GM23338 (cell line): ENCODE measurements at regions not wholly inside any gene's neighbourhood (a gene's known extent, or its start where the extent isn't known, plus 50 kb on each side); places are given as distances from the start of the nearest gene placed in this dataset.

Experiments
- ATAC-seq: fragments of 200-7000 bp; cut with Tn5 transposase; 3 replicates; pipeline ENCODE4 v1.9.1; 2020
- DNase-seq: peaks from one replicate; pipeline ENCODE4 v3.0.0-alpha.2; 2015; ENCODE audit warnings: low spot score
- H2AFZ ChIP-seq: fragments of 200-600 bp; sonication (generic); 2 replicates; pipeline ENCODE4 v1.8.0; 2016; ENCODE audit warnings: antibody characterized with exemption, mild to moderate bottlenecking, moderate library complexity
- H3F3A ChIP-seq: fragments of 200-600 bp; sonication (generic); replicated peaks from 2 replicates; pipeline ENCODE4 v1.8.0; 2017; ENCODE audit warnings: antibody characterized with exemption, mixed run types, low read depth
- H3K27ac ChIP-seq: fragments of 200-600 bp; sonication (generic); 2 replicates; pipeline ENCODE4 v1.6.1; 2016; ENCODE audit warnings: low read depth
- H3K27me3 ChIP-seq: fragments of 200-600 bp; sonication (generic); 2 replicates; pipeline ENCODE4 v1.8.0; 2016; ENCODE audit warnings: mild to moderate bottlenecking, mixed run types, moderate library complexity; ENCODE audit not compliant: insufficient read depth
- H3K36me3 ChIP-seq: fragments of 200-600 bp; sonication (generic); 2 replicates; pipeline ENCODE4 v1.8.0; 2016; ENCODE audit warnings: mild to moderate bottlenecking; ENCODE audit not compliant: insufficient read depth
- H3K4me1 ChIP-seq: fragments of 200-600 bp; sonication (generic); 2 replicates; pipeline ENCODE4 v1.8.0; 2016; ENCODE audit warnings: mild to moderate bottlenecking, moderate library complexity; ENCODE audit not compliant: insufficient read depth
- H3K4me2 ChIP-seq: fragments of 200-600 bp; sonication (generic); 2 replicates; pipeline ENCODE4 v1.7.1; 2017; ENCODE audit warnings: mixed run types
- H3K4me3 ChIP-seq: fragments of 200-600 bp; sonication (generic); 2 replicates; pipeline ENCODE4 v1.6.1; 2016; ENCODE audit warnings: mixed run types
- H3K79me2 ChIP-seq: fragments of 200-600 bp; sonication (generic); replicated peaks from 2 replicates; pipeline ENCODE4 v1.8.0; 2017; ENCODE audit warnings: mild to moderate bottlenecking; ENCODE audit not compliant: insufficient read depth
- H3K9me2 ChIP-seq: fragments of 200-600 bp; sonication (generic); 2 replicates; pipeline ENCODE4 v1.8.0; 2017; ENCODE audit not compliant: insufficient read depth
- H4K20me1 ChIP-seq: fragments of 200-600 bp; sonication (generic); replicated peaks from 2 replicates; pipeline ENCODE4 v1.8.0; 2017; ENCODE audit warnings: mild to moderate bottlenecking; ENCODE audit not compliant: insufficient read depth
- H3K27ac Mint-ChIP-seq: 2 replicates; pipeline ENCODE4 v1.8.0; 2020; ENCODE audit warnings: inconsistent platforms, mild to moderate bottlenecking, moderate library complexity, mixed read lengths
- H3K27me3 Mint-ChIP-seq: 3 replicates; pipeline ENCODE4 v1.8.0; 2022; ENCODE audit warnings: low read depth, mild to moderate bottlenecking, moderate library complexity, mixed read lengths, inconsistent platforms; ENCODE audit not compliant: insufficient read depth, poor library complexity
- H3K36me3 Mint-ChIP-seq: 3 replicates; pipeline ENCODE4 v1.8.0; 2021; ENCODE audit warnings: low read depth, mild to moderate bottlenecking, inconsistent platforms, moderate library complexity, mixed read lengths
- H3K4me1 Mint-ChIP-seq: 3 replicates; pipeline ENCODE4 v1.8.0; 2020; ENCODE audit warnings: mild to moderate bottlenecking, inconsistent platforms, mixed read lengths
- H3K4me3 Mint-ChIP-seq: 3 replicates; pipeline ENCODE4 v1.8.0; 2021; ENCODE audit warnings: moderate library complexity, mild to moderate bottlenecking, inconsistent platforms, mixed read lengths
- H3K9me3 Mint-ChIP-seq: 3 replicates; pipeline ENCODE4 v1.8.0; 2020; ENCODE audit warnings: moderate library complexity, mild to moderate bottlenecking, inconsistent platforms, mixed read lengths
- CREB1 ChIP-seq: fragments of 250-450 bp; sonication (Bioruptor Pico); IDR thresholded peaks from 2 replicates; pipeline ENCODE4 v1.5.0; 2020; ENCODE audit warnings: low read depth, mild to moderate bottlenecking, moderate library complexity
- EZH2 ChIP-seq: fragments of 200-600 bp; sonication (generic); IDR thresholded peaks from one replicate; pipeline ENCODE4 v1.8.0; 2017; ENCODE audit warnings: antibody characterized with exemption, mild to moderate bottlenecking, low read depth; ENCODE audit not compliant: unreplicated experiment
- EZH2phosphoT487 ChIP-seq: fragments of 200-600 bp; sonication (generic); IDR thresholded peaks from one replicate; pipeline ENCODE4 v1.8.1; 2018; ENCODE audit warnings: antibody characterized with exemption; ENCODE audit not compliant: unreplicated experiment
- JUNB ChIP-seq: IDR thresholded peaks from one replicate; pipeline ENCODE4 v1.6.1; 2016; ENCODE audit warnings: antibody characterized with exemption; ENCODE audit not compliant: unreplicated experiment
- NANOG ChIP-seq: IDR thresholded peaks from 2 replicates; pipeline ENCODE4 v1.6.1; 2016; ENCODE audit warnings: antibody characterized with exemption, borderline replicate concordance
- POLR2AphosphoS5 ChIP-seq: IDR thresholded peaks from 2 replicates; pipeline ENCODE4 v1.6.1; 2016; ENCODE audit warnings: antibody characterized with exemption, low read depth
- STAT1 ChIP-seq: IDR thresholded peaks from one replicate; pipeline ENCODE4 v1.6.1; 2016; ENCODE audit warnings: antibody characterized with exemption; ENCODE audit not compliant: unreplicated experiment
- ZNF114 ChIP-seq: fragments of 250-450 bp; sonication (Bioruptor Pico); IDR thresholded peaks from 2 replicates; pipeline ENCODE4 v1.5.0; 2020; ENCODE audit warnings: mild to moderate bottlenecking, moderate library complexity
- ZNF331 ChIP-seq: fragments of 250-450 bp; sonication (Bioruptor Pico); IDR thresholded peaks from 2 replicates; pipeline ENCODE4 v1.5.0; 2020; ENCODE audit warnings: low read depth, mild to moderate bottlenecking, moderate library complexity
- TF ChIP-seq, protein P1 (sequence below): fragments of 250-450 bp; sonication (Bioruptor Pico); IDR thresholded peaks from 2 replicates; pipeline ENCODE4 v1.5.0; 2020; ENCODE audit warnings: mild to moderate bottlenecking, moderate library complexity
- TF ChIP-seq, protein P2 (sequence below), 2 experiments: fragments of 200-600 bp in 1 of 2; sonication (generic) in 1 of 2; conservative IDR thresholded peaks; 2 replicates each; pipeline versions ENCODE4 v1.5.1 to v1.6.1; 2016 to 2017; ENCODE audit warnings: antibody characterized with exemption in 2 of 2, low read depth in 2 of 2, mild to moderate bottlenecking in 2 of 2, moderate library complexity in 1 of 2
- TF ChIP-seq, protein P3 (sequence below): IDR thresholded peaks from 2 replicates; pipeline ENCODE4 v1.6.1; 2016; ENCODE audit warnings: antibody characterized with exemption
- TF ChIP-seq, protein P4 (sequence below): IDR thresholded peaks from one replicate; pipeline ENCODE4 v1.6.1; 2018; ENCODE audit warnings: antibody characterized with exemption; ENCODE audit not compliant: unreplicated experiment

DNA sequence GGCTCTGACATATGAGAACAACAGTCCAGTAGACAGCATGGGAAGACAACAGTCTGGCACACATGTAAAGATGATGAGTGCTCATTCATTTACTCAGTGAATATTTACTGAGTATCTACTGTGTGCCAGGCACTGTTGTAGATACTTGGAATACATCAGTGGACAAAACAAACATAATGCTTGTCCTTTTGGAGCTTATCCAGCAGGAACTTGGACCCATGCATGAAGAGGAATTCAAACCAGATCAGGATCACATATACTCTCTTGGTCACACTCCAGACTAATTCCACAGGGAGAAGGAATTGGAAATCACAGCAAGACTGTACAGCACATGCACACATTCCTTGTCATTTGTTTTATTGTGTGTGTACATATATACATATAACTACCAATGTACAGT lies 217.6 kb upstream of the TTC29 start:
- no peaks in the 10 kb centered on the region for H3K36me3 Mint-ChIP-seq
- H3F3A ChIP-seq: no peaks in the 10 kb centered on the region
- no peaks in the 10 kb centered on the region for H3K27me3 Mint-ChIP-seq
- H3K9me3 Mint-ChIP-seq: no peaks in the 10 kb centered on the region
- H3K27ac ChIP-seq: no peak overlapping the region
- peaks cover 6% of the 10 kb centered on the region for H3K4me1 Mint-ChIP-seq
- DNase-seq (no peak), ATAC-seq (no peak)
- no peaks in the 10 kb centered on the region for H3K36me3 ChIP-seq
- H3K4me3 Mint-ChIP-seq: no peak overlapping the region
- H4K20me1 ChIP-seq: no peaks in the 10 kb centered on the region
- H3K27me3 ChIP-seq: no peaks in the 10 kb centered on the region
- peaks cover 7% of the 10 kb centered on the region for H3K4me1 ChIP-seq
- H3K4me2 ChIP-seq: no peak overlapping the region
- H3K9me2 ChIP-seq: no peaks in the 10 kb centered on the region
- no peak overlapping the region for H3K4me3 ChIP-seq
- peak overlapping the region; percentile 45; the same call in 1 of the 2 replicates for H2AFZ ChIP-seq
- TF ChIP-seq, protein P1, sequence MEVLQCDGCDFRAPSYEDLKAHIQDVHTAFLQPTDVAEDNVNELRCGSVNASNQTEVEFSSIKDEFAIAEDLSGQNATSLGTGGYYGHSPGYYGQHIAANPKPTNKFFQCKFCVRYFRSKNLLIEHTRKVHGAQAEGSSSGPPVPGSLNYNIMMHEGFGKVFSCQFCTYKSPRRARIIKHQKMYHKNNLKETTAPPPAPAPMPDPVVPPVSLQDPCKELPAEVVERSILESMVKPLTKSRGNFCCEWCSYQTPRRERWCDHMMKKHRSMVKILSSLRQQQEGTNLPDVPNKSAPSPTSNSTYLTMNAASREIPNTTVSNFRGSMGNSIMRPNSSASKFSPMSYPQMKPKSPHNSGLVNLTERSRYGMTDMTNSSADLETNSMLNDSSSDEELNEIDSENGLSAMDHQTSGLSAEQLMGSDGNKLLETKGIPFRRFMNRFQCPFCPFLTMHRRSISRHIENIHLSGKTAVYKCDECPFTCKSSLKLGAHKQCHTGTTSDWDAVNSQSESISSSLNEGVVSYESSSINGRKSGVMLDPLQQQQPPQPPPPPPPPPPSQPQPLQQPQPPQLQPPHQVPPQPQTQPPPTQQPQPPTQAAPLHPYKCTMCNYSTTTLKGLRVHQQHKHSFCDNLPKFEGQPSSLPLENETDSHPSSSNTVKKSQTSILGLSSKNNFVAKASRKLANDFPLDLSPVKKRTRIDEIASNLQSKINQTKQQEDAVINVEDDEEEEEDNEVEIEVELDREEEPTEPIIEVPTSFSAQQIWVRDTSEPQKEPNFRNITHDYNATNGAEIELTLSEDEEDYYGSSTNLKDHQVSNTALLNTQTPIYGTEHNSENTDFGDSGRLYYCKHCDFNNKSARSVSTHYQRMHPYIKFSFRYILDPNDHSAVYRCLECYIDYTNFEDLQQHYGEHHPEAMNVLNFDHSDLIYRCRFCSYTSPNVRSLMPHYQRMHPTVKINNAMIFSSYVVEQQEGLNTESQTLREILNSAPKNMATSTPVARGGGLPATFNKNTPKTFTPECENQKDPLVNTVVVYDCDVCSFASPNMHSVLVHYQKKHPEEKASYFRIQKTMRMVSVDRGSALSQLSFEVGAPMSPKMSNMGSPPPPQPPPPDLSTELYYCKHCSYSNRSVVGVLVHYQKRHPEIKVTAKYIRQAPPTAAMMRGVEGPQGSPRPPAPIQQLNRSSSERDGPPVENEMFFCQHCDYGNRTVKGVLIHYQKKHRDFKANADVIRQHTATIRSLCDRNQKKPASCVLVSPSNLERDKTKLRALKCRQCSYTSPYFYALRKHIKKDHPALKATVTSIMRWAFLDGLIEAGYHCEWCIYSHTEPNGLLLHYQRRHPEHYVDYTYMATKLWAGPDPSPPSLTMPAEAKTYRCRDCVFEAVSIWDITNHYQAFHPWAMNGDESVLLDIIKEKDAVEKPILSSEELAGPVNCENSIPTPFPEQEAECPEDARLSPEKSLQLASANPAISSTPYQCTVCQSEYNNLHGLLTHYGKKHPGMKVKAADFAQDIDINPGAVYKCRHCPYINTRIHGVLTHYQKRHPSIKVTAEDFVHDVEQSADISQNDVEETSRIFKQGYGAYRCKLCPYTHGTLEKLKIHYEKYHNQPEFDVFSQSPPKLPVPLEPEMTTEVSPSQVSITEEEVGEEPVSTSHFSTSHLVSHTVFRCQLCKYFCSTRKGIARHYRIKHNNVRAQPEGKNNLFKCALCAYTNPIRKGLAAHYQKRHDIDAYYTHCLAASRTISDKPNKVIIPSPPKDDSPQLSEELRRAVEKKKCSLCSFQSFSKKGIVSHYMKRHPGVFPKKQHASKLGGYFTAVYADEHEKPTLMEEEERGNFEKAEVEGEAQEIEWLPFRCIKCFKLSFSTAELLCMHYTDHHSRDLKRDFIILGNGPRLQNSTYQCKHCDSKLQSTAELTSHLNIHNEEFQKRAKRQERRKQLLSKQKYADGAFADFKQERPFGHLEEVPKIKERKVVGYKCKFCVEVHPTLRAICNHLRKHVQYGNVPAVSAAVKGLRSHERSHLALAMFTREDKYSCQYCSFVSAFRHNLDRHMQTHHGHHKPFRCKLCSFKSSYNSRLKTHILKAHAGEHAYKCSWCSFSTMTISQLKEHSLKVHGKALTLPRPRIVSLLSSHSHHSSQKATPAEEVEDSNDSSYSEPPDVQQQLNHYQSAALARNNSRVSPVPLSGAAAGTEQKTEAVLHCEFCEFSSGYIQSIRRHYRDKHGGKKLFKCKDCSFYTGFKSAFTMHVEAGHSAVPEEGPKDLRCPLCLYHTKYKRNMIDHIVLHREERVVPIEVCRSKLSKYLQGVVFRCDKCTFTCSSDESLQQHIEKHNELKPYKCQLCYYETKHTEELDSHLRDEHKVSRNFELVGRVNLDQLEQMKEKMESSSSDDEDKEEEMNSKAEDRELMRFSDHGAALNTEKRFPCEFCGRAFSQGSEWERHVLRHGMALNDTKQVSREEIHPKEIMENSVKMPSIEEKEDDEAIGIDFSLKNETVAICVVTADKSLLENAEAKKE (CRISPR knock-in tag): no peak
- TF ChIP-seq, protein P2, sequence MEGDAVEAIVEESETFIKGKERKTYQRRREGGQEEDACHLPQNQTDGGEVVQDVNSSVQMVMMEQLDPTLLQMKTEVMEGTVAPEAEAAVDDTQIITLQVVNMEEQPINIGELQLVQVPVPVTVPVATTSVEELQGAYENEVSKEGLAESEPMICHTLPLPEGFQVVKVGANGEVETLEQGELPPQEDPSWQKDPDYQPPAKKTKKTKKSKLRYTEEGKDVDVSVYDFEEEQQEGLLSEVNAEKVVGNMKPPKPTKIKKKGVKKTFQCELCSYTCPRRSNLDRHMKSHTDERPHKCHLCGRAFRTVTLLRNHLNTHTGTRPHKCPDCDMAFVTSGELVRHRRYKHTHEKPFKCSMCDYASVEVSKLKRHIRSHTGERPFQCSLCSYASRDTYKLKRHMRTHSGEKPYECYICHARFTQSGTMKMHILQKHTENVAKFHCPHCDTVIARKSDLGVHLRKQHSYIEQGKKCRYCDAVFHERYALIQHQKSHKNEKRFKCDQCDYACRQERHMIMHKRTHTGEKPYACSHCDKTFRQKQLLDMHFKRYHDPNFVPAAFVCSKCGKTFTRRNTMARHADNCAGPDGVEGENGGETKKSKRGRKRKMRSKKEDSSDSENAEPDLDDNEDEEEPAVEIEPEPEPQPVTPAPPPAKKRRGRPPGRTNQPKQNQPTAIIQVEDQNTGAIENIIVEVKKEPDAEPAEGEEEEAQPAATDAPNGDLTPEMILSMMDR (conservative IDR thresholded peaks at IDR 0.05; ENCODE audit: low read depth in 2 of 2): no peak
- TF ChIP-seq EZH2phosphoT487 (no peak), CREB1 (CRISPR knock-in tag) (no peak), STAT1 (no peak), EZH2 (no peak), POLR2AphosphoS5 (no peak), JUNB (no peak), ZNF114 (no peak), NANOG (no peak), ZNF331 (CRISPR knock-in tag) (no peak)
- TF ChIP-seq, protein P3, sequence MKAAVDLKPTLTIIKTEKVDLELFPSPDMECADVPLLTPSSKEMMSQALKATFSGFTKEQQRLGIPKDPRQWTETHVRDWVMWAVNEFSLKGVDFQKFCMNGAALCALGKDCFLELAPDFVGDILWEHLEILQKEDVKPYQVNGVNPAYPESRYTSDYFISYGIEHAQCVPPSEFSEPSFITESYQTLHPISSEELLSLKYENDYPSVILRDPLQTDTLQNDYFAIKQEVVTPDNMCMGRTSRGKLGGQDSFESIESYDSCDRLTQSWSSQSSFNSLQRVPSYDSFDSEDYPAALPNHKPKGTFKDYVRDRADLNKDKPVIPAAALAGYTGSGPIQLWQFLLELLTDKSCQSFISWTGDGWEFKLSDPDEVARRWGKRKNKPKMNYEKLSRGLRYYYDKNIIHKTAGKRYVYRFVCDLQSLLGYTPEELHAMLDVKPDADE: no peak
- TF ChIP-seq, protein P4, sequence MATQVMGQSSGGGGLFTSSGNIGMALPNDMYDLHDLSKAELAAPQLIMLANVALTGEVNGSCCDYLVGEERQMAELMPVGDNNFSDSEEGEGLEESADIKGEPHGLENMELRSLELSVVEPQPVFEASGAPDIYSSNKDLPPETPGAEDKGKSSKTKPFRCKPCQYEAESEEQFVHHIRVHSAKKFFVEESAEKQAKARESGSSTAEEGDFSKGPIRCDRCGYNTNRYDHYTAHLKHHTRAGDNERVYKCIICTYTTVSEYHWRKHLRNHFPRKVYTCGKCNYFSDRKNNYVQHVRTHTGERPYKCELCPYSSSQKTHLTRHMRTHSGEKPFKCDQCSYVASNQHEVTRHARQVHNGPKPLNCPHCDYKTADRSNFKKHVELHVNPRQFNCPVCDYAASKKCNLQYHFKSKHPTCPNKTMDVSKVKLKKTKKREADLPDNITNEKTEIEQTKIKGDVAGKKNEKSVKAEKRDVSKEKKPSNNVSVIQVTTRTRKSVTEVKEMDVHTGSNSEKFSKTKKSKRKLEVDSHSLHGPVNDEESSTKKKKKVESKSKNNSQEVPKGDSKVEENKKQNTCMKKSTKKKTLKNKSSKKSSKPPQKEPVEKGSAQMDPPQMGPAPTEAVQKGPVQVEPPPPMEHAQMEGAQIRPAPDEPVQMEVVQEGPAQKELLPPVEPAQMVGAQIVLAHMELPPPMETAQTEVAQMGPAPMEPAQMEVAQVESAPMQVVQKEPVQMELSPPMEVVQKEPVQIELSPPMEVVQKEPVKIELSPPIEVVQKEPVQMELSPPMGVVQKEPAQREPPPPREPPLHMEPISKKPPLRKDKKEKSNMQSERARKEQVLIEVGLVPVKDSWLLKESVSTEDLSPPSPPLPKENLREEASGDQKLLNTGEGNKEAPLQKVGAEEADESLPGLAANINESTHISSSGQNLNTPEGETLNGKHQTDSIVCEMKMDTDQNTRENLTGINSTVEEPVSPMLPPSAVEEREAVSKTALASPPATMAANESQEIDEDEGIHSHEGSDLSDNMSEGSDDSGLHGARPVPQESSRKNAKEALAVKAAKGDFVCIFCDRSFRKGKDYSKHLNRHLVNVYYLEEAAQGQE: no peak
- H3K79me2 ChIP-seq: no peaks in the 10 kb centered on the region
- no peak overlapping the region for H3K27ac Mint-ChIP-seq
